SK-N-SH treated with all-trans-retinoic acid at 6 μM for 48 hours (cell line): ENCODE measurements at regions not wholly inside any gene's neighbourhood (a gene's known extent, or its start where the extent isn't known, plus 50 kb on each side); places are given as distances from the start of the nearest gene placed in this dataset.

ENCODE experiments used
- ZFP3 ChIP-seq: fragments of 250-450 bp; sonication (Bioruptor Pico); IDR thresholded peaks from 2 replicates; pipeline ENCODE4 v1.5.0; 2020; ENCODE audit warnings: mild to moderate bottlenecking, moderate library complexity
- ZFP30 ChIP-seq: fragments of 450-650 bp; formaldehyde crosslinking; IDR thresholded peaks from 2 replicates; pipeline ENCODE4 v1.5.0; 2022; ENCODE audit warnings: mild to moderate bottlenecking, moderate library complexity
- ZNF8 ChIP-seq: fragments of 450-650 bp; formaldehyde crosslinking; IDR thresholded peaks from 2 replicates; pipeline ENCODE4 v1.5.0; 2020; ENCODE audit warnings: mild to moderate bottlenecking, moderate library complexity
- TF ChIP-seq, protein P1 (sequence below): fragments of 250-450 bp; sonication (Bioruptor Pico); IDR thresholded peaks from 2 replicates; pipeline ENCODE4 v1.8.0; 2020; ENCODE audit warnings: mild to moderate bottlenecking, moderate library complexity, borderline replicate concordance

DNA sequence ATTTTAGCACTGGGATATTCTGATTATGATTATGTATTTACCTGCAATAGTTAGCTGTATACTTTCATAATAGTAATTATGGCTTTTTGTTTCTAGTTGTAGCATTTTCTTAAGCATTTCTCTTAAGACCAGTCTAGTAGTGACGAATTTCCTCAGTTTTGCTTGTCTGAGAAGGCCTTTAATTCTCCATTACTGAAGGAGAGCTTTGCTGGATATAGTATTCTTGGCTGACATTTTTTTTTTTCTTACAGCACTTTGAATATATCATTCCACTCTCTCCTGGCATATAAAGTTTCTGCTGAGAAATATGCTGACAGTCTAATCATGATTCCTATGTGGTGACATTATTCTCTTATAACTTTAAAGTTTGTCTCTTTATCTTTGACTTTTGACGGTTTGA lies 181.1 kb upstream of the DMRTA1 start:
- no peak for TF ChIP-seq ZNF8 (CRISPR knock-in tag)
- no peak for TF ChIP-seq ZFP30 (CRISPR knock-in tag)
- TF ChIP-seq ZFP3 (CRISPR knock-in tag) = no peak
- TF ChIP-seq, protein P1, sequence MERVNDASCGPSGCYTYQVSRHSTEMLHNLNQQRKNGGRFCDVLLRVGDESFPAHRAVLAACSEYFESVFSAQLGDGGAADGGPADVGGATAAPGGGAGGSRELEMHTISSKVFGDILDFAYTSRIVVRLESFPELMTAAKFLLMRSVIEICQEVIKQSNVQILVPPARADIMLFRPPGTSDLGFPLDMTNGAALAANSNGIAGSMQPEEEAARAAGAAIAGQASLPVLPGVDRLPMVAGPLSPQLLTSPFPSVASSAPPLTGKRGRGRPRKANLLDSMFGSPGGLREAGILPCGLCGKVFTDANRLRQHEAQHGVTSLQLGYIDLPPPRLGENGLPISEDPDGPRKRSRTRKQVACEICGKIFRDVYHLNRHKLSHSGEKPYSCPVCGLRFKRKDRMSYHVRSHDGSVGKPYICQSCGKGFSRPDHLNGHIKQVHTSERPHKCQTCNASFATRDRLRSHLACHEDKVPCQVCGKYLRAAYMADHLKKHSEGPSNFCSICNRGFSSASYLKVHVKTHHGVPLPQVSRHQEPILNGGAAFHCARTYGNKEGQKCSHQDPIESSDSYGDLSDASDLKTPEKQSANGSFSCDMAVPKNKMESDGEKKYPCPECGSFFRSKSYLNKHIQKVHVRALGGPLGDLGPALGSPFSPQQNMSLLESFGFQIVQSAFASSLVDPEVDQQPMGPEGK = no peak
